Left renal cortex interstitium (tissue), 4 donors: ENCODE measurements at regions not wholly inside any gene's neighbourhood (a gene's known extent, or its start where the extent isn't known, plus 50 kb on each side); places are given as distances from the start of the nearest gene placed in this dataset.
"Not testable (repeated sequence)": the region's sequence is repeated elsewhere in the genome, so short reads cannot be mapped to it uniquely, and the experiment has no call there.

Source experiments
- DNase-seq, 4 donors: peaks; one replicate each; pipeline ENCODE4 v3.0.0-alpha.2; 2013; ENCODE audit warnings: low read depth in 4 of 4, low spot score in 2 of 4, missing footprints in 1 of 4

DNA sequence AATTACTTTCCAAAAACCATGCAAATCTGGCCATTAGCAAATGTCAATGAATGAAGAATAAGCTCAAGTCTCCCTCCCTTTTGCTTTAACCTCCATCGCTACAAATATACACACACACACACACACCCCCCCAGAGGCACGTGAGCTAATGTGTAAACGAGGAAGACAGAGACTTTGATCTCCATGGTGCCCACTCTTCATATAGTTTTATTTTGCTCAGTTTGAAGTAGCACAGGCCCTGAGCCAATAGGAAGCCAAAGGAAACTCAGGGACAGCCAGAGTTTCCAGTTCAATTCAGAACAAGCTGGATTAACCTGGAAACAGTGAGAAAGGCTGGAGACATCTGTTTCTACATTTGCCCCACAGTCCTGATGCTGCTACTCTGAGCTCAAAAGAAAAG lies 248.4 kb upstream of the MEIS1 start:
- DNase-seq: no peak

GRCh38 chr2:66185497-66186054 lies 249.3 kb upstream of the MEIS1 start:
- no peak for DNase-seq

- DNase-seq: not testable (repeated sequence)
Observed at GRCh38 chr2:66177128-66177796, 257.7 kb upstream of the MEIS1 start.

- no peak for DNase-seq
Observed at GRCh38 chr2:66174491-66174890, 260.4 kb upstream of the MEIS1 start.

DNA sequence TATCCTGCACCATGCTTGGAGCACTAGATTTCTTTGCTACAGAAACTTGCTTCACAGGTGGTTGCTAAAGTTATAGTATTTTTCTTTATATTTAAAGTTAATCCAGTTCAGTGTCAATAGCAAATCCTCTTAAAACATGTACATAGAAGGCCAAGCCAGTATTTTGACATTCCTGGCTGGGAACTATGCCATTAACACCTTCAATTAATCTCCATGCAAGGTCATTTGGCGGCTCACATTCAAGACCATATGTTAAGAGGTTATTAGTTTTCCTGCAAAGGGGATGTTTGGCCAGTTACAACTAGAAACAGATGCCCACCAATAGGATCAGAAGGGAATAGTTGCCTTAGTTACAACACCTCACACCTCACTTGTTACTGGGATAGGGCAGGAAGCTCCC lies 261.3 kb upstream of the MEIS1 start:
- no peak for DNase-seq

GRCh38 chr2:66171530-66171929 lies 263.4 kb upstream of the MEIS1 start:
- peak in 1 of 4 donors; percentile 19 for DNase-seq

DNA sequence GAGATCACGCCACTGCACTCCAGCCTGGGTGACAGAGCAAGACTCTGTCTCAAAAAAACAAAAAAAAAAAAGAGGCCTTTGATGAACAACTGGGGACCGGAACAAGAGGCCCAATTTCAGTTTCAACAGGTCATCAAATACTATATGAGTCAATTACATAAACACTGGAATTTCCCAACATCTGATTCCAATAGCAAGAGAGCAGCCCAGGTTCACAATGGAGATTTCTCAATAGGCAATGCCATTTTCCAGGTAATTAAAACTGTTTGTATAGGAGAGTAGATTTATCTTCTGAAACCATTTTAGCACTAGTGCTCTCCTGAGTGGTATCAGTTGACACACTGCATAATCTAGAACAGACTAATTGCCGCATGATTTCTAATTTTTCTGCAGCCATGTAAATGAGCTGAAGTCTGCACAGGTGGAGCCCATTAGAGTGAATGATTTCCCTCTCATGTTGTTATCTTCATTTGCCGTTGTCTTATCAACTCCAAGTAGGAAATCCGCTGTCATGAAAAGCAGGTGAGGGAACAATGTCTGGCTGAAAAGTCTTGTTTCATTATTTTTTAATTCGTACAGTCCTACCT lies 264.1 kb upstream of the MEIS1 start:
- DNase-seq: no peak

- no peak for DNase-seq
Observed at GRCh38 chr2:66169076-66169475, 265.8 kb upstream of the MEIS1 start.

- no peak for DNase-seq
Observed at GRCh38 chr2:66164470-66164869, 270.5 kb upstream of the MEIS1 start.

DNA sequence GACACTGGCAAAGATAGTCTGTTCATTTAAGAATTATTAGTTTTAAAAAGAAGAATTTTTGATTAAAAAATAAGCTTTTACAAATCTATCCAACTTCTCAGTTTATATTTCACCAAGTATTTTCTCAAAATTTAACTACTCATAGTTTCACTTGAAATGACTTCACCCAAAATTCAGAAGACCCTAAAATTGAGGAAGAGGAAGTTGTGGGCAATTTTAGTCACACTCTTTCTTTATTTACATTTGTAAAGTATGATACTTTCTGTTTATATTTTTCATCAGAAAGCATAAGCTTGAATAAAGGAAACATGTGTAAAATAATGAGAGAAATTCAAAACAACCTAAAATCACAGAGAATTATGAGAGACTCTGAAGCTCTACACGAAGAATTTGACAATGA lies 278.8 kb upstream of the MEIS1 start:
- no peak for DNase-seq

DNA sequence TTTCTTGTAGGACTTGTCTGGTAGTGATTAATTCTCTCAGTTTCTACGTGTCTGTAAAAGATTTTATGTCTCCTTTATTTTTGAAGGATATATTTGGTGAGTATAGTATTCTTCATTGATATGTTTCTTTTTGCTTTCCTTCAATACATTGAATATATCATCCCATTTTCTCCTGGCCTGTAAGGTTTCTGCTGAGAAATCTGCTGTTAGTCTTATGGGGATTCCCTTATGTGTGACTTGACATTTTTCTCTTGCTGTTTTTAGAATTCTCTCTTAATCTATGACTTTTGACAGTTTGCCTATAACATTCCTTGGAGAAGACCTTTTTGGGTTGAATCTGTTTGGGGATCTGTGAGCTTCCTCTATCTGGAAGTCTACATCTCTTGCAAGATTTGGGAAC lies 281.0 kb upstream of the MEIS1 start:
- no peak for DNase-seq

- no peak for DNase-seq
Observed at GRCh38 chr2:66145490-66145889, 289.4 kb upstream of the MEIS1 start.

- not testable (repeated sequence) for DNase-seq
Observed at GRCh38 chr2:66144324-66144723, 290.6 kb upstream of the MEIS1 start.

GRCh38 chr2:66137606-66138130 lies 297.3 kb upstream of the MEIS1 start:
- no peak for DNase-seq

DNA sequence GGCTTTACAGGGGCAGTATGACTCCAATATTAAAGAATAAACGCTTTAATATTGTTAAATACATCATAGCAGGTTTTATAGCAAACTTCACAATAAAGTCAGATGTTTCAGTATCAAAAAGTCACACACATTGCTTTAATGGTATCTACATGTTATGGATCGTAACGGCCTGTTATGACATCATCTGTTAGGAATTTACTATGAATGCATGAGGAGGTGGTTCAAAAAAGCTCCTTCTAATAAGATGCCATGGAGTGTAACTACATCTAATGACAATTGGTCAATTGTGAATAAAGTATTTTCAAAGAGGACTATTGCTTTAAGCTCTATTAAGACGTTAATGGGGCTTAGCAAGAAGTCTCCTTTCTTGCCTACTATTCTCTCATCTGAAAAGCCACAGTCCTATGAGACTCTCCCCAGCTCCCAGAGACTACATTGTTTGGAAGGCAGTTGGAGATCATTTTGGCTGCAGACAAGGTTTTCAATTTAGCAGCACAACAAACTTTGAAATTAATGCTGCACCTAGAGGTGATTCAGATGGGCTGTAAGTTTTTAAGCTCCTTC lies 300.7 kb upstream of the MEIS1 start:
- no peak for DNase-seq

DNA sequence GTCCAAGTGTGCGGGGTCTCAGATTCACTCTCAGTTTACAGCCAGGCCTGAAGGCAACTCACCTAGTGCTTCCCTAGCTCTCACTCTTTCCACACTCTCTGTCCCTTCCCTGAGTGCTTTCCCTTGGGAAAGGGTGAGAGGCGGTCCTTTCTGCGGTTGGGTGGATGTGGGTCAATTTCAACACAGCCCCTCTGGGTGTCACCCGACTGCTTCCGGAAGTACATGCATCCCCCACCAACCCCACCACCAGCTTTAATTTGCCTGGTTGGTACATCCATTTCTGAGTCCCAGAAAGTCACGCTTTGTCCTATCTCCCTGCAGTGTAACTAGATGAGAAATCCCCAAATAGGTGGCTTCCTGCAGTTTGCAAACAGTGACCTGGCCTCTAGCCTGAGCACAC lies 307.3 kb upstream of the MEIS1 start:
- no peak for DNase-seq

DNA sequence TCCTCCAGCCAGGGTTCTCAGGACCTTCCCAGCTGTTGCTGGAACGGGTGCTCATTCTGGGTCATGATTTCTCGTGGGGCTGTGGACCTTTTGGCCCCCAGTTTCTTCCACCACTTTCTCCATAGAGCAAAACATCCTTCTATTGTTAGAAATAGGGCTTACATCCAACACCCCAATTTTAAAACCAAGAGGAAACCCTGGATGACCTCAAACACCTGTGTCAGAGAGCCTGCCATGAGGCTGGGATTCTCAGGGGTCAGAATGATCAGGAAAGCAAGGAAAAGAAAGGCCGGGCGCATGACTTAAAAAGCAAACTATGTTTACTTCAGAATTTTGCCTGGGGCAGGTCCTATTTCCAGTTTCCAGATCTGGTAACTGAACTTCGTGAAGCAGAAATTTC lies 307.9 kb upstream of the MEIS1 start:
- no peak for DNase-seq

DNA sequence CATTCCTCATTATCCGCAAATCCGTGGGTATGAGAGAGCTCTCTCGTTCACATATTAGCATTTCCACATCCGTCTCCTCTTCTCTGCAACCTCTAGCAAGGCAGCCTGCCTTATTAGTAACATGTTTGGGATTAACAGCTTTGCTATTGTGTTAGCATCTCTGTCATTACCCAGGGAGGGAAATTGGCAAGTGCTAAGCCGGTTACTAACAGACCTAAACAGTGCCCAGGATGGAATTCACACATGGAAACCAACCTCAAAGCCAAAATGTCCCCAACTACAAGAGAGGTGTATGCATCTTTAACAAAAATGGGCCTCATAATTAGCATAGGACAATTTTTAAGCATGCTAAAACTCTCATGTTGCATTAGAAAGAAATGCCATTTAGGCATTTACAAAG lies 309.0 kb upstream of the MEIS1 start:
- DNase-seq: no peak

- no peak for DNase-seq
Observed at GRCh38 chr2:66122516-66122915, 312.4 kb upstream of the MEIS1 start.

DNA sequence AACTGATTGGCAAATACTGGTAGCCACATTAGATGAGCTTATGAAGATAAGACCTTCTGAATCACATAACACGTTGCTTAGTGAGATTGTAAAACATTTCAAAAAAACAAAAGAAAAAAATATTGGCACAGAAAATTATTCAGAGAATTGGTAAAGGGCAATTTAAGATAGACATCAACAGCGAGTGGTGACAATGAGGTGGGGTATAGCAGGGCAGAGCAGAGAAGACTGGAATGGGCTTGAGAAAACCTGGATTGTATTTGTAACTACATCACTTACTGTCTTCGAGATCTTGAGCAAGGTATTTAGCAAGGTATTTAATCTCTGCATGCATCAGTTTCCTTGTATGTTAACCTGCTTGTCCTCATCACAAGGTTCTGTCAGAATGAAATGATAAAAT lies 313.0 kb upstream of the MEIS1 start:
- DNase-seq: no peak

DNA sequence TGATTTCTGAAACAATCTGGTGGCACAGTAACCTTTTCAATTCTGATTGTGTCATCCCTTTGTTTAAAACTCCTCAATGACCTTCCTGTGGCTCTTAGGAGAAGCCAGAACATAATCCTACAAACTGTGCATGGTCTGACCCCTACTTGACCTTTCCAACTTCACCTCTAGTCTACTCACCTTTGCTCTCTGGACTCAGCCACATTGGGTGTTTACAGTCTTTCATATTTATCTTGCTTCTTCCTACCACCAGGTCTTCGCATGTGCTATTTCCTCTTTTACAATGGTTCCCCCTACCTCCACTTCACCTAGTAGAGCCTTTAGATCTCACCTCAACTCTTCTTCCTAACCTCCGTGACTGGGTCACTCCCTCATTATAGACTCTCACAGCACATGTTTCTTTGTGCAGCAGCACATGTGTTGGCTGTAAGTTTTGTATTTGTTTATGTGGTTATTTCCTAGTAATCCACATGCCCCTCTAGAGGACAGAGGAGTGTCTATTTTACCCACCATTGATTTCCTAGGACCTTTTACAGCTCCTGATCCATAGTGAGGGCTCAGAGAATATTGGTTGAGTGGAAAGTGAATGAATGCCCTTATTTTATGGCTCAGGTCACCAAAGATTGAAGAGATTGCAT lies 320.8 kb upstream of the MEIS1 start:
- no peak for DNase-seq
